SK-N-SH (cell line): ENCODE measurements at regions not wholly inside any gene's neighbourhood (a gene's known extent, or its start where the extent isn't known, plus 50 kb on each side); places are given as distances from the start of the nearest gene placed in this dataset.

Experiments
- CTCF ChIA-PET: fragments of 300-600, 350-600 bp; formaldehyde crosslinking; extraction: SDS; loops from one replicate; lab custom pipeline; 2021; lab: Yijun Ruan, JAX
- POLR2A ChIA-PET: fragments of 350-600 bp; sonication (Branson Sonifier 250); formaldehyde crosslinking; extraction: SDS; loops from one replicate; lab custom pipeline; 2020; ENCODE audit warnings: antibody characterized with exemption, inconsistent platforms; lab: Yijun Ruan, JAX
- DNase-seq: peaks from one replicate; pipeline ENCODE4 v3.0.0; 2012
- H2AFZ ChIP-seq: fragments of 200-600 bp; sonication (generic); 2 replicates; pipeline ENCODE4 v1.8.1; 2016; ENCODE audit warnings: antibody characterized with exemption, mild to moderate bottlenecking, low read depth
- H3F3A ChIP-seq: fragments of 200-600 bp; sonication (generic); replicated peaks from 2 replicates; pipeline ENCODE3; 2016; ENCODE audit warnings: antibody characterized with exemption, mild to moderate bottlenecking; ENCODE audit not compliant: insufficient read depth
- H3K27ac ChIP-seq, 2 experiments: fragments of 200-500 bp in 1 of 2; fragments of 200-600 bp in 1 of 2; sonication (Bioruptor generic) in 1 of 2; sonication (generic), shearing (Covaris generic) in 1 of 2; 2 replicates each; pipeline versions ENCODE4 v1.5.1 to v1.6.1; 2014 to 2016; ENCODE audit warnings: low read depth in 2 of 2, inconsistent platforms in 1 of 2, low read length in 1 of 2, mild to moderate bottlenecking in 1 of 2, mixed read lengths in 1 of 2
- H3K27me3 ChIP-seq: fragments of 200-600 bp; sonication (generic), shearing (Covaris generic); 2 replicates; pipeline ENCODE4 v1.6.1; 2016; ENCODE audit warnings: mixed run types; ENCODE audit not compliant: insufficient read depth
- H3K36me3 ChIP-seq, 2 experiments: fragments of 200-500 bp in 1 of 2; fragments of 200-600 bp in 1 of 2; sonication (Bioruptor generic) in 1 of 2; sonication (generic) in 1 of 2; replicated peaks in 1 of 2; 2 replicates each; pipeline versions ENCODE3 to v1.5.1; 2014 to 2016; ENCODE audit warnings: low read length in 1 of 2, mild to moderate bottlenecking in 1 of 2; ENCODE audit not compliant: insufficient read depth in 2 of 2, control insufficient read depth in 1 of 2
- H3K4me1 ChIP-seq, 2 experiments: fragments of 200-500 bp in 1 of 2; fragments of 200-600 bp in 1 of 2; sonication (Bioruptor generic) in 1 of 2; sonication (generic), shearing (Covaris generic) in 1 of 2; 2 replicates each; pipeline versions ENCODE4 v1.5.1 to v1.6.1; 2014 to 2016; ENCODE audit warnings: low read depth in 1 of 2, low read length in 1 of 2, mixed run types in 1 of 2; ENCODE audit not compliant: insufficient read depth in 2 of 2, control insufficient read depth in 1 of 2
- H3K4me2 ChIP-seq: fragments of 200-600 bp; sonication (generic), shearing (Covaris generic); 2 replicates; pipeline ENCODE4 v1.6.1; 2017; ENCODE audit warnings: mixed run types
- H3K4me3 ChIP-seq, 2 experiments: fragments of 200-500 bp in 1 of 2; fragments of 200-600 bp in 1 of 2; sonication (Bioruptor generic) in 1 of 2; sonication (generic), shearing (Covaris generic) in 1 of 2; 2 replicates each; pipeline versions ENCODE4 v1.5.1 to v1.8.1; 2014 to 2016; ENCODE audit warnings: low read depth in 2 of 2, inconsistent platforms in 1 of 2, low read length in 1 of 2, mild to moderate bottlenecking in 1 of 2, mixed read lengths in 1 of 2, moderate library complexity in 1 of 2
- H3K79me2 ChIP-seq: fragments of 200-600 bp; sonication (generic); 2 replicates; pipeline ENCODE4 v1.8.1; 2017; ENCODE audit warnings: mild to moderate bottlenecking; ENCODE audit not compliant: insufficient read depth
- H3K9ac ChIP-seq: fragments of 200-600 bp; sonication (generic); 2 replicates; pipeline ENCODE4 v1.6.1; 2017; ENCODE audit warnings: mixed run types
- H3K9me2 ChIP-seq: fragments of 200-600 bp; sonication (generic); 2 replicates; pipeline ENCODE4 v1.6.1; 2017; ENCODE audit warnings: mixed run types
- H3K9me3 ChIP-seq: fragments of 200-600 bp; sonication (generic); 2 replicates; pipeline ENCODE4 v1.6.1; 2017; ENCODE audit warnings: mixed run types, mild to moderate bottlenecking, moderate library complexity
- H4K20me1 ChIP-seq: fragments of 200-600 bp; sonication (generic); 2 replicates; pipeline ENCODE4 v1.6.1; 2017; ENCODE audit warnings: mild to moderate bottlenecking, mixed run types; ENCODE audit not compliant: insufficient read depth
- ELF1 ChIP-seq: IDR thresholded peaks from 2 replicates; pipeline ENCODE4 v1.4.0; 2012
- EZH2phosphoT487 ChIP-seq: fragments of 200-600 bp; sonication (generic); IDR thresholded peaks from 2 replicates; pipeline ENCODE4 v1.6.1; 2017; ENCODE audit warnings: low read depth, mixed run types, mild to moderate bottlenecking, antibody characterized with exemption, moderate library complexity, borderline replicate concordance
- FOSL2 ChIP-seq: IDR thresholded peaks from 2 replicates; pipeline ENCODE4 v1.4.0; 2012; ENCODE audit warnings: low read depth, mild to moderate bottlenecking, moderate library complexity, borderline replicate concordance
- GABPA ChIP-seq: IDR thresholded peaks from 2 replicates; pipeline ENCODE4 v1.4.0; 2012; ENCODE audit warnings: low read depth, mild to moderate bottlenecking
- NRF1 ChIP-seq: IDR thresholded peaks from 2 replicates; pipeline ENCODE4 v1.6.1; 2012; ENCODE audit warnings: low read depth, mild to moderate bottlenecking, low read length
- PBX3 ChIP-seq: IDR thresholded peaks from 2 replicates; pipeline ENCODE4; 2012
- POLR2AphosphoS5 ChIP-seq: IDR thresholded peaks from 2 replicates; pipeline ENCODE4 v1.6.1; 2012; ENCODE audit warnings: low read depth, low read length
- RCOR1 ChIP-seq: fragments of 150-350 bp; IDR thresholded peaks from 2 replicates; pipeline ENCODE4 v1.6.1; 2017; ENCODE audit warnings: antibody characterized with exemption, low read length
- REST ChIP-seq: IDR thresholded peaks from 2 replicates; pipeline ENCODE4 v1.6.1; 2012; ENCODE audit warnings: mild to moderate bottlenecking, low read depth, low read length, moderate library complexity
- SIN3A ChIP-seq: IDR thresholded peaks from 2 replicates; pipeline ENCODE4 v1.6.1; 2012; ENCODE audit warnings: low read depth, mild to moderate bottlenecking, low read length, moderate library complexity, borderline replicate concordance
- SMC3 ChIP-seq: IDR thresholded peaks from 2 replicates; pipeline ENCODE4 v1.6.1; 2012; ENCODE audit warnings: low read depth, low read length, improper control_type of control experiment
- TAF1 ChIP-seq: IDR thresholded peaks from 2 replicates; pipeline ENCODE4 v1.6.1; 2012; ENCODE audit warnings: low read depth, mild to moderate bottlenecking, low read length, moderate library complexity, borderline replicate concordance
- USF1 ChIP-seq: IDR thresholded peaks from 2 replicates; pipeline ENCODE4 v1.4.0; 2012; ENCODE audit warnings: low read depth, borderline replicate concordance
- USF2 ChIP-seq: fragments of 150-350 bp; IDR thresholded peaks from 2 replicates; pipeline ENCODE4 v1.6.1; 2017; ENCODE audit warnings: antibody characterized with exemption, low read length, low read depth, borderline replicate concordance
- YY1 ChIP-seq: IDR thresholded peaks from 2 replicates; pipeline ENCODE4 v1.4.0; 2012; ENCODE audit warnings: low read depth, mild to moderate bottlenecking
- WGBS: methylation state at CpG from one replicate; pipeline ENCODE4 v1.1.6; 2017; ENCODE audit warnings: low lambda C conversion rate; 5-methylcytosine and 5-hydroxymethylcytosine counted together
- TF ChIP-seq, protein P1 (sequence below): fragments of 150-350 bp; IDR thresholded peaks from 2 replicates; pipeline ENCODE4 v1.6.1; 2016; ENCODE audit warnings: mild to moderate bottlenecking, low read depth, low read length
- TF ChIP-seq, protein P2 (sequence below): IDR thresholded peaks from 2 replicates; pipeline ENCODE4 v1.4.0; 2012; ENCODE audit warnings: low read depth

DNA sequence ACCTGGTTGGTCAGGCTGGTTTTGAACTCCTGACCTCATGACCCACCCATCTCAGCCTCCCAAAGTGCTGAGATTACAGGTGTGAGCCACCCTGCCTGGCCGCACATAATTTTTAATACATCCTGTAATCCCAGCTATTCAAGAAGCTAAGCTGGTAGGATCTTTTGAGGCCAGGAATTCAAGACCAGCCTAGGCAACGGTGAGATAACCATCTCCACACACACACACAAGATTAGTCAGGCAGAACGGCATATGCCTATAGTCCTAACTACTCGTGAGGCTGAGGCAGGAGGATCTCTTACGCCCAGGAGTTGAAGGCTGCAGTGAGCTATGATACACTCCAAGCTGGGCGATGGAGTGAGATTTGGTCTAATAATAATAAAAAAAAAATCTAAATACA lies 212.4 kb upstream of the NEIL3 start:
- Histone ChIP-seq H3K79me2 (no peaks in the 10 kb centered on the region), H3K27me3 (no peaks in the 10 kb centered on the region), H2AFZ (no peak overlapping the region), H4K20me1 (no peaks in the 10 kb centered on the region), H3K4me1 (peaks cover 6 to 8% of the 10 kb centered on the region in 2 experiments; a peak in 3 of 4 replicates), H3K36me3 (no peaks in the 10 kb centered on the region), H3K27ac (no peak overlapping the region), H3K4me3 (no peak overlapping the region), H3K9me2 (no peaks in the 10 kb centered on the region), H3K4me2 (no peak overlapping the region), H3K9ac (no peak overlapping the region), H3F3A (peaks cover 4% of the 10 kb centered on the region), H3K9me3 (no peaks in the 10 kb centered on the region)
- 71% methylated on average over 6 of the region's 6 CpGs for WGBS
- TF ChIP-seq, protein P1, sequence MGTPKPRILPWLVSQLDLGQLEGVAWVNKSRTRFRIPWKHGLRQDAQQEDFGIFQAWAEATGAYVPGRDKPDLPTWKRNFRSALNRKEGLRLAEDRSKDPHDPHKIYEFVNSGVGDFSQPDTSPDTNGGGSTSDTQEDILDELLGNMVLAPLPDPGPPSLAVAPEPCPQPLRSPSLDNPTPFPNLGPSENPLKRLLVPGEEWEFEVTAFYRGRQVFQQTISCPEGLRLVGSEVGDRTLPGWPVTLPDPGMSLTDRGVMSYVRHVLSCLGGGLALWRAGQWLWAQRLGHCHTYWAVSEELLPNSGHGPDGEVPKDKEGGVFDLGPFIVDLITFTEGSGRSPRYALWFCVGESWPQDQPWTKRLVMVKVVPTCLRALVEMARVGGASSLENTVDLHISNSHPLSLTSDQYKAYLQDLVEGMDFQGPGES, result no peak
- no peak for TF ChIP-seq ELF1
- TF ChIP-seq PBX3, result no peak
- TF ChIP-seq GABPA, result no peak
- TF ChIP-seq USF1, result no peak
- TF ChIP-seq SMC3, result no peak
- no peak for TF ChIP-seq FOSL2
- TF ChIP-seq USF2, result no peak
- no peak for TF ChIP-seq REST
- TF ChIP-seq RCOR1, result no peak
- no peak for TF ChIP-seq TAF1
- TF ChIP-seq, protein P2, sequence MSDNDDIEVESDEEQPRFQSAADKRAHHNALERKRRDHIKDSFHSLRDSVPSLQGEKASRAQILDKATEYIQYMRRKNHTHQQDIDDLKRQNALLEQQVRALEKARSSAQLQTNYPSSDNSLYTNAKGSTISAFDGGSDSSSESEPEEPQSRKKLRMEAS, result no peak
- TF ChIP-seq POLR2AphosphoS5, result no peak
- TF ChIP-seq NRF1, result no peak
- no peak for TF ChIP-seq YY1
- TF ChIP-seq SIN3A, result no peak
- no peak for TF ChIP-seq EZH2phosphoT487
- POLR2A ChIA-PET, result no interaction called here
- DNase-seq, result no peak
- CTCF ChIA-PET, result interaction anchor here (0.9 to 5.7 kb wide), 3 partner anchors 14 to 114 kb away, joined by 3 to 32 read pairs (median 3); no protein-coding TSS in a partner anchor
